Spleen (tissue), 11 donors: ENCODE measurements at regions not wholly inside any gene's neighbourhood (a gene's known extent, or its start where the extent isn't known, plus 50 kb on each side); places are given as distances from the start of the nearest gene placed in this dataset.

Experiments
- DNase-seq: peaks from one replicate; pipeline ENCODE4 v3.0.0-alpha.2; 2020
- H3K27ac ChIP-seq, 8 donors: fragments of 200-600 bp; sonication (generic) in 7 of 8; 1 replicate in 4 of 8; 2 replicates in 4 of 8; pipeline versions ENCODE4 v1.5.0 to v1.8.0; 2016 to 2021; ENCODE audit warnings: inconsistent platforms in 4 of 8, mild to moderate bottlenecking in 4 of 8, moderate library complexity in 1 of 8
- H3K27me3 ChIP-seq, 7 donors: fragments of 200-600 bp; sonication (generic) in 6 of 7; replicated peaks in 1 of 7; 1 replicate in 4 of 7; 2 replicates in 3 of 7; pipeline versions ENCODE4 v1.5.0 to v1.8.0; 2016 to 2021; ENCODE audit warnings: inconsistent platforms in 3 of 7, mild to moderate bottlenecking in 1 of 7
- H3K36me3 ChIP-seq, 6 donors: fragments of 200-600 bp; sonication (generic) in 5 of 6; 1 replicate in 4 of 6; 2 replicates in 2 of 6; pipeline versions ENCODE4 v1.5.0 to v1.8.0; 2016 to 2021; ENCODE audit warnings: inconsistent platforms in 2 of 6
- H3K4me1 ChIP-seq, 6 donors: fragments of 200-600 bp; sonication (generic) in 5 of 6; 1 replicate in 3 of 6; 2 replicates in 3 of 6; pipeline versions ENCODE4 v1.5.0 to v1.8.0; 2016 to 2021; ENCODE audit warnings: inconsistent platforms in 3 of 6
- H3K4me3 ChIP-seq, 8 donors: fragments of 200-600 bp; sonication (generic) in 7 of 8; 1 replicate in 4 of 8; 2 replicates in 4 of 8; pipeline versions ENCODE4 v1.5.0 to v1.8.0; 2016 to 2021; ENCODE audit warnings: inconsistent platforms in 4 of 8, mild to moderate bottlenecking in 4 of 8, moderate library complexity in 2 of 8
- H3K9me3 ChIP-seq, 8 donors: fragments of 200-600 bp; sonication (generic) in 7 of 8; 1 replicate in 4 of 8; 2 replicates in 4 of 8; pipeline versions ENCODE4 v1.5.0 to v1.8.0; 2016 to 2021; ENCODE audit warnings: inconsistent platforms in 4 of 8
- POLR2A ChIP-seq, 3 donors: fragments of 450-650 bp; IDR thresholded peaks; one replicate each; pipeline ENCODE4 v1.5.1; 2017; ENCODE audit warnings: antibody characterized with exemption in 3 of 3, mild to moderate bottlenecking in 1 of 3
- POLR2AphosphoS5 ChIP-seq, 3 donors: sonication (generic); formaldehyde crosslinking; IDR thresholded peaks; one replicate each; pipeline ENCODE4 v1.5.1; 2017; ENCODE audit warnings: antibody characterized with exemption in 3 of 3
- WGBS, 5 donors: extraction: QIAGEN DNeasy Blood & Tissue Kit in 3 of 5; methylation state at CpG; one replicate each; pipeline versions ENCODE4 v1.1.5 to v1.1.7; 2013 to 2018; 5-methylcytosine and 5-hydroxymethylcytosine counted together
- intact Hi-C: fragments of 100-400 bp; cut with DNase I; formaldehyde crosslinking; loops from one replicate; pipeline ENCODE4 v1.15.0; 2023; ENCODE audit warnings: low total_unique reads
- TF ChIP-seq, protein P1 (sequence below), 11 experiments: fragments of 200-600 bp in 7 of 11; fragments of 450-650 bp in 4 of 11; sonication (generic) in 4 of 11; IDR thresholded peaks in 8 of 11; conservative IDR thresholded peaks in 3 of 11; 1 replicate in 7 of 11; 2 replicates in 4 of 11; pipeline versions ENCODE4 v1.4.0 to v1.8.0; 2016 to 2021; ENCODE audit warnings: antibody characterized with exemption in 11 of 11, inconsistent platforms in 4 of 11, mild to moderate bottlenecking in 1 of 11
- donor health status: healthy with polysubstance abuse.
- donor health status: DM: no; HTN: no; CAD: no; lungs with moderate emphysema.
- donor health status: DM: no; HTN: no; CAD: no.
- donor health status: Bipolar disorder and iron deficiency.
- donor health status: healthy.
- donor health status: DM: no; HTN: no; CAD: no.
- donor health status: DM: yes; HTN: yes; CAD: no.

DNA sequence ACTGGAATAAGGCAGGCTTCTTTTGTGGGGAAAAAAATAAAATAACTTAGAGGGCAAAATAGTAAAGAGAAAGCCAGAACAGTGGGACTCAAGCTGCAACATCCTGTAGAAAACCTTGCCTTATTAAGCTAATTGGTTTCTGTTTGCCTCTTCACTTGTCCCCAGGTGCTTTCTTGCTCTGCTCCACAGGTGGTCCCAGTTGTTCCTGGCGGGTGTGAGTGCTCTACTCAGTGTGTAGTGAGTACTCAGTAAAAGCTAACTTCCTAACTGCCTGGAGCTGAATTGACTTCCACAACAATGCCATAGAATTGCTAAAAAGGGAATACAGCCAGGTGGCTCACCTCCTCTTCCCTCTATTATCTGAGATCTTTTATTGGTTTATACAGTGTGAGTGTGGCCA lies 930.2 kb downstream of the C4orf33 start:
- Histone ChIP-seq H3K27ac (no peak overlapping the region), H3K4me1 (peaks cover 0 to 5% (median 0%) of the 10 kb centered on the region in 6 donors), H3K4me3 (no peak overlapping the region), H3K27me3 (no peaks in the 10 kb centered on the region), H3K9me3 (no peaks in the 10 kb centered on the region), H3K36me3 (no peaks in the 10 kb centered on the region)
- no peak for DNase-seq
- TF ChIP-seq POLR2A (IDR thresholded peaks at IDR 0.05) (no peak), POLR2AphosphoS5 (IDR thresholded peaks at IDR 0.05) (no peak)
- TF ChIP-seq, protein P1, sequence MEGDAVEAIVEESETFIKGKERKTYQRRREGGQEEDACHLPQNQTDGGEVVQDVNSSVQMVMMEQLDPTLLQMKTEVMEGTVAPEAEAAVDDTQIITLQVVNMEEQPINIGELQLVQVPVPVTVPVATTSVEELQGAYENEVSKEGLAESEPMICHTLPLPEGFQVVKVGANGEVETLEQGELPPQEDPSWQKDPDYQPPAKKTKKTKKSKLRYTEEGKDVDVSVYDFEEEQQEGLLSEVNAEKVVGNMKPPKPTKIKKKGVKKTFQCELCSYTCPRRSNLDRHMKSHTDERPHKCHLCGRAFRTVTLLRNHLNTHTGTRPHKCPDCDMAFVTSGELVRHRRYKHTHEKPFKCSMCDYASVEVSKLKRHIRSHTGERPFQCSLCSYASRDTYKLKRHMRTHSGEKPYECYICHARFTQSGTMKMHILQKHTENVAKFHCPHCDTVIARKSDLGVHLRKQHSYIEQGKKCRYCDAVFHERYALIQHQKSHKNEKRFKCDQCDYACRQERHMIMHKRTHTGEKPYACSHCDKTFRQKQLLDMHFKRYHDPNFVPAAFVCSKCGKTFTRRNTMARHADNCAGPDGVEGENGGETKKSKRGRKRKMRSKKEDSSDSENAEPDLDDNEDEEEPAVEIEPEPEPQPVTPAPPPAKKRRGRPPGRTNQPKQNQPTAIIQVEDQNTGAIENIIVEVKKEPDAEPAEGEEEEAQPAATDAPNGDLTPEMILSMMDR (IDR thresholded peaks at IDR 0.05 in 8 of 11, conservative IDR thresholded peaks at IDR 0.05 in 3 of 11): no peak
- intact Hi-C loops: no loop called here
- WGBS, 5 donors: 52 to 86% (median 71%) methylated on average over 1 of the region's 1 CpG

DNA sequence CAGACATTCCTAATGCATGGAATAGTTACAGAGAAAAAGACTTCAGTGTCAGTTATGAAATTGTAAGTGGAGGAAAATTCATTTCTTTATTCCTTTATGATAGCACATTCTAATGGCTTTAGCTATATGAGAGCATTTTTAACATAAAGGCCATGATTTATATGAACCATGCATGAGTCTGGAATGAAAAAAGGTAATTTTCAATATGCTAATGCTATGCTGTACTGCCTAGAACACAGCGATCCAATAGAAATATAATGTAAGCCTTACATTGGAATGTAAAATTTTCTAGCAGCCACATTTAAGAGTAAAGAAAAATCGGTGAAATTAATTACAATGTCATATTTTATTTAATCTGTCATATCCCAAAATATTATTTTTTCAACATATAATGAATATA lies 932.0 kb downstream of the C4orf33 start:
- intact Hi-C loops: no loop called here
- WGBS, 5 donors: 72 to 92% (median 81%) methylated on average over 2 of the region's 2 CpGs
- H3K36me3 ChIP-seq: no peaks in the 10 kb centered on the region
- H3K27me3 ChIP-seq: no peaks in the 10 kb centered on the region
- no peaks in the 10 kb centered on the region for H3K9me3 ChIP-seq
- no peak for DNase-seq
- no peak overlapping the region for H3K4me3 ChIP-seq
- peaks cover 0 to 5% (median 0%) of the 10 kb centered on the region in 6 donors for H3K4me1 ChIP-seq
- no peak overlapping the region for H3K27ac ChIP-seq
- TF ChIP-seq POLR2AphosphoS5 (IDR thresholded peaks at IDR 0.05) (no peak), POLR2A (IDR thresholded peaks at IDR 0.05) (no peak)
- TF ChIP-seq, protein P1 (IDR thresholded peaks at IDR 0.05 in 8 of 11, conservative IDR thresholded peaks at IDR 0.05 in 3 of 11): no peak

DNA sequence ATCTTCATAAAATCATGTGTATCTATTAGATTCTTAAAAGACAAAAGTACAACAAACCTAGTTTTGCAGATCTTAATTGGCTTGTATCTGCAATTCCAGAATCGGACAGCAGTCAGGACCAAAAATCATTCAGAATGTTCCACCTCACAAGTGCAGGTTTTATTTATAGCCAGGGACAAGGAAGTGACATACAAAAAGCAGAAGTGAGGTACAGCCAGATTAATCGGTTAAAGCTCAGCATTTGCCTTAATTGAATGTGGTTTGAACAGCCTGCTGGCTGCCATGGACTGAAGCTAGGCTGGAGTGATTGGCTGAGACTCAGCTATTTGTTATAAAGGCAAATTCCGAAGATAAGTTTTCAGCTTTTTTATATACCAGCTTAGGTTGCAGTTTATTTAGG lies 932.6 kb downstream of the C4orf33 start:
- 15 to 41% (median 21%) methylated on average over 3 of the region's 3 CpGs for WGBS, 5 donors
- DNase-seq: no peak
- H3K36me3 ChIP-seq: no peaks in the 10 kb centered on the region
- intact Hi-C loops: no loop called here
- no peaks in the 10 kb centered on the region for H3K9me3 ChIP-seq
- H3K4me3 ChIP-seq: no peak overlapping the region
- H3K27me3 ChIP-seq: no peaks in the 10 kb centered on the region
- H3K27ac ChIP-seq: no peak overlapping the region
- H3K4me1 ChIP-seq: peaks cover 0 to 5% (median 0%) of the 10 kb centered on the region in 6 donors
- TF ChIP-seq, protein P1 (IDR thresholded peaks at IDR 0.05 in 8 of 11, conservative IDR thresholded peaks at IDR 0.05 in 3 of 11): peak in 1 of 11 experiments; percentile 5
- TF ChIP-seq POLR2A (IDR thresholded peaks at IDR 0.05) (no peak), POLR2AphosphoS5 (IDR thresholded peaks at IDR 0.05) (no peak)

DNA sequence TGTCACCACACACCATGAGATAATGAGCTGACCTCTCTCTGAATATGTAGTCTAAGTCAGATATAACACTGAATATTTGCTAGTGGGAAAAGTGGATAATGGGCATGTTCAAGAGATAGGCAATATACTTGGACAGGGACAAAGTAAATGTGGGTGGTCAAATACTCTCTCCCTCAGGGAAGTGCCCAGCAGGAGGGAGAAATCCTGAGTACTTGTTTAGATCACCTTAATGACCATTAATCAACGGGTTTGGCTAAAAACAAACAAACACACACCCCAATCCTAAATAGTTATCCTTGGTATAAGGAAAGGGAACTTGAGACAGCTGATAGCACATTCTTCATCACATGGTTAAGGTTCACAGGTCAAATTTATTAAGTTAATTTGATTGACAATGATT lies 933.5 kb downstream of the C4orf33 start:
- no peak for DNase-seq
- no peak overlapping the region for H3K27ac ChIP-seq
- WGBS, 5 donors: 52 to 66% (median 53%) methylated on average over 1 of the region's 1 CpG
- H3K27me3 ChIP-seq: no peaks in the 10 kb centered on the region
- H3K4me1 ChIP-seq: peaks cover 0 to 5% (median 0%) of the 10 kb centered on the region in 6 donors
- TF ChIP-seq, protein P1 (IDR thresholded peaks at IDR 0.05 in 8 of 11, conservative IDR thresholded peaks at IDR 0.05 in 3 of 11): no peak
- TF ChIP-seq POLR2AphosphoS5 (IDR thresholded peaks at IDR 0.05) (no peak), POLR2A (IDR thresholded peaks at IDR 0.05) (no peak)
- intact Hi-C loops: no loop called here
- H3K4me3 ChIP-seq: no peak overlapping the region
- H3K36me3 ChIP-seq: no peaks in the 10 kb centered on the region
- no peaks in the 10 kb centered on the region for H3K9me3 ChIP-seq
